Coronary artery (tissue), 2 donors: ENCODE measurements at regions not wholly inside any gene's neighbourhood (a gene's known extent, or its start where the extent isn't known, plus 50 kb on each side); places are given as distances from the start of the nearest gene placed in this dataset.
A peak's percentile ranks its signal among the peaks of the same experiment; 100 is the strongest.

Experiments used
- DNase-seq: peaks from one replicate; pipeline ENCODE4 v3.0.0-alpha.2; 2017; ENCODE audit warnings: low spot score
- H3K27ac ChIP-seq, 2 donors: fragments of 200-600 bp; sonication (generic); one replicate each; pipeline ENCODE4 v1.5.1; 2016 to 2019
- H3K4me3 ChIP-seq: fragments of 200-600 bp; sonication (generic); 2 replicates; pipeline ENCODE4 v1.5.1; 2016; ENCODE audit warnings: mild to moderate bottlenecking, moderate library complexity
- CTCF ChIP-seq: fragments of 200-600 bp; sonication (generic); IDR thresholded peaks from one replicate; pipeline ENCODE4 v1.5.1; 2019; ENCODE audit warnings: antibody characterized with exemption

GRCh38 chr1:58874757-58875755 is 91.2 kb upstream of the JUN start:
- DNase-seq: no peak
- Histone ChIP-seq H3K27ac (peak overlapping the region; percentile 35 to 81), H3K4me3 (peak overlapping the region; percentile 31)
- TF ChIP-seq CTCF: no peak

GRCh38 chr1:58879464-58879863 is 95.6 kb upstream of the JUN start:
- Histone ChIP-seq H3K4me3 (no peak overlapping the region), H3K27ac (no peak overlapping the region)
- no peak for DNase-seq
- no peak for TF ChIP-seq CTCF

- no peak for TF ChIP-seq CTCF
- Histone ChIP-seq H3K4me3 (no peak overlapping the region), H3K27ac (no peak overlapping the region)
- DNase-seq: no peak
Measured at GRCh38 chr1:58880592-58880991, 96.7 kb upstream of the JUN start.

- H3K27ac ChIP-seq: peak overlapping the region in 1 of 2 donors; percentile 82
- no peak overlapping the region for H3K4me3 ChIP-seq
- DNase-seq: no peak
- no peak for TF ChIP-seq CTCF
Measured at GRCh38 chr1:58881471-58881994, 97.7 kb upstream of the JUN start.

- no peak for TF ChIP-seq CTCF
- Histone ChIP-seq H3K4me3 (no peak overlapping the region), H3K27ac (peak overlapping the region in 1 of 2 donors; percentile 82)
- no peak for DNase-seq
Measured at GRCh38 chr1:58882322-58882948, 98.6 kb upstream of the JUN start.

GRCh38 chr1:58883037-58883887 is 99.4 kb upstream of the JUN start:
- peak overlapping the region; percentile 35 to 82 for H3K27ac ChIP-seq
- TF ChIP-seq CTCF: no peak
- DNase-seq: no peak
- no peak overlapping the region for H3K4me3 ChIP-seq
